Progenitor cell of endocrine pancreas (in vitro differentiated cells): ENCODE measurements at regions not wholly inside any gene's neighbourhood (a gene's known extent, or its start where the extent isn't known, plus 50 kb on each side); places are given as distances from the start of the nearest gene placed in this dataset.

ENCODE experiments used
- DNase-seq: peaks from one replicate; pipeline ENCODE4 v3.0.0; 2021; ENCODE audit warnings: low spot score; ENCODE audit not compliant: unreplicated experiment
- H3K27ac Mint-ChIP-seq: 2 replicates; pipeline ENCODE4 v1.8.0; 2021; ENCODE audit warnings: mild to moderate bottlenecking, moderate library complexity, mixed read lengths
- H3K27me3 Mint-ChIP-seq: 2 replicates; pipeline ENCODE4 v1.8.0; 2021; ENCODE audit warnings: mixed read lengths
- H3K36me3 Mint-ChIP-seq: 2 replicates; pipeline ENCODE4 v1.8.0; 2022; ENCODE audit warnings: mixed read lengths; ENCODE audit not compliant: insufficient read depth
- H3K4me1 Mint-ChIP-seq: 2 replicates; pipeline ENCODE4 v1.8.0; 2021; ENCODE audit warnings: low read depth, mixed read lengths
- H3K4me3 Mint-ChIP-seq: 2 replicates; pipeline ENCODE4 v1.8.0; 2021; ENCODE audit warnings: low read depth, mild to moderate bottlenecking, moderate library complexity, mixed read lengths
- H3K9me3 Mint-ChIP-seq: 2 replicates; pipeline ENCODE4 v1.8.0; 2021; ENCODE audit warnings: low read depth, mixed read lengths
- CTCF ChIP-seq: fragments of 200-600 bp; sonication (generic); IDR thresholded peaks from one replicate; pipeline ENCODE4 v1.5.0; 2021; ENCODE audit warnings: antibody characterized with exemption, mild to moderate bottlenecking; ENCODE audit not compliant: unreplicated experiment

GRCh38 chr6:104212977-104213668, 646.6 kb downstream of the HACE1 start:
- Mint-ChIP-seq H3K36me3 (no peaks in the 10 kb centered on the region), H3K4me1 (no peaks in the 10 kb centered on the region), H3K4me3 (no peak overlapping the region), H3K27me3 (no peaks in the 10 kb centered on the region), H3K9me3 (no peaks in the 10 kb centered on the region), H3K27ac (no peak overlapping the region)
- no peak for DNase-seq
- no peak for TF ChIP-seq CTCF

- Mint-ChIP-seq H3K9me3 (peaks cover 6% of the 10 kb centered on the region), H3K36me3 (no peaks in the 10 kb centered on the region), H3K27ac (no peak overlapping the region), H3K4me1 (no peaks in the 10 kb centered on the region), H3K27me3 (no peaks in the 10 kb centered on the region), H3K4me3 (no peak overlapping the region)
- DNase-seq, result no peak
- TF ChIP-seq CTCF, result no peak
Observed at GRCh38 chr6:104207635-104208034, 652.1 kb downstream of the HACE1 start.

GRCh38 chr6:104201557-104201956, 658.2 kb downstream of the HACE1 start:
- no peak for TF ChIP-seq CTCF
- Mint-ChIP-seq H3K9me3 (peaks cover 29% of the 10 kb centered on the region), H3K36me3 (no peaks in the 10 kb centered on the region), H3K4me1 (no peaks in the 10 kb centered on the region), H3K4me3 (no peak overlapping the region), H3K27me3 (no peaks in the 10 kb centered on the region), H3K27ac (no peak overlapping the region)
- DNase-seq, result no peak

- H3K27ac Mint-ChIP-seq, result no peak overlapping the region
Observed at GRCh38 chr6:104187616-104188015, 672.1 kb downstream of the HACE1 start.

GRCh38 chr6:104186831-104187230, 672.9 kb downstream of the HACE1 start:
- no peaks in the 10 kb centered on the region for H3K27me3 Mint-ChIP-seq
- H3K4me3 Mint-ChIP-seq, result no peak overlapping the region
- no peaks in the 10 kb centered on the region for H3K4me1 Mint-ChIP-seq
- H3K36me3 Mint-ChIP-seq, result peaks cover 2% of the 10 kb centered on the region
- H3K27ac Mint-ChIP-seq, result no peak overlapping the region
- peaks cover 6% of the 10 kb centered on the region for H3K9me3 Mint-ChIP-seq
- no peak for TF ChIP-seq CTCF
- no peak for DNase-seq

More at GRCh38 chr6:104187616-104188015, 672.1 kb downstream of the HACE1 start:
- Mint-ChIP-seq H3K36me3 (peaks cover 2% of the 10 kb centered on the region), H3K4me1 (no peaks in the 10 kb centered on the region), H3K9me3 (peaks cover 13% of the 10 kb centered on the region), H3K27me3 (no peaks in the 10 kb centered on the region), H3K4me3 (no peak overlapping the region)
- TF ChIP-seq CTCF, result no peak
- DNase-seq, result no peak
